Endothelial cell (in vitro differentiated cells): ENCODE measurements at regions not wholly inside any gene's neighbourhood (a gene's known extent, or its start where the extent isn't known, plus 50 kb on each side); places are given as distances from the start of the nearest gene placed in this dataset.

ENCODE experiments used
- DNase-seq: peaks from one replicate; pipeline ENCODE4 v3.0.0; 2021; ENCODE audit warnings: low spot score
- H3K27ac Mint-ChIP-seq: one replicate; pipeline ENCODE4 v1.8.0; 2021; ENCODE audit warnings: mixed read lengths, inconsistent platforms; ENCODE audit not compliant: unreplicated experiment
- H3K27me3 Mint-ChIP-seq: one replicate; pipeline ENCODE4 v1.8.0; 2021; ENCODE audit warnings: mild to moderate bottlenecking, moderate library complexity, mixed read lengths, inconsistent platforms; ENCODE audit not compliant: unreplicated experiment
- H3K36me3 Mint-ChIP-seq: one replicate; pipeline ENCODE4 v1.8.0; 2021; ENCODE audit warnings: mild to moderate bottlenecking, low read depth, mixed read lengths, inconsistent platforms; ENCODE audit not compliant: unreplicated experiment
- H3K4me1 Mint-ChIP-seq: one replicate; pipeline ENCODE4 v1.8.0; 2021; ENCODE audit warnings: mild to moderate bottlenecking, mixed read lengths, inconsistent platforms; ENCODE audit not compliant: unreplicated experiment
- H3K4me3 Mint-ChIP-seq: one replicate; pipeline ENCODE4 v1.8.0; 2021; ENCODE audit warnings: mild to moderate bottlenecking, mixed read lengths, inconsistent platforms; ENCODE audit not compliant: unreplicated experiment
- H3K9me3 Mint-ChIP-seq: one replicate; pipeline ENCODE4 v1.8.0; 2021; ENCODE audit warnings: mixed read lengths, inconsistent platforms; ENCODE audit not compliant: unreplicated experiment
- TF ChIP-seq, protein P1 (sequence below): fragments of 200-600 bp; sonication (generic); IDR thresholded peaks from one replicate; pipeline ENCODE4 v1.5.0; 2021; ENCODE audit warnings: antibody characterized with exemption; ENCODE audit not compliant: unreplicated experiment

DNA sequence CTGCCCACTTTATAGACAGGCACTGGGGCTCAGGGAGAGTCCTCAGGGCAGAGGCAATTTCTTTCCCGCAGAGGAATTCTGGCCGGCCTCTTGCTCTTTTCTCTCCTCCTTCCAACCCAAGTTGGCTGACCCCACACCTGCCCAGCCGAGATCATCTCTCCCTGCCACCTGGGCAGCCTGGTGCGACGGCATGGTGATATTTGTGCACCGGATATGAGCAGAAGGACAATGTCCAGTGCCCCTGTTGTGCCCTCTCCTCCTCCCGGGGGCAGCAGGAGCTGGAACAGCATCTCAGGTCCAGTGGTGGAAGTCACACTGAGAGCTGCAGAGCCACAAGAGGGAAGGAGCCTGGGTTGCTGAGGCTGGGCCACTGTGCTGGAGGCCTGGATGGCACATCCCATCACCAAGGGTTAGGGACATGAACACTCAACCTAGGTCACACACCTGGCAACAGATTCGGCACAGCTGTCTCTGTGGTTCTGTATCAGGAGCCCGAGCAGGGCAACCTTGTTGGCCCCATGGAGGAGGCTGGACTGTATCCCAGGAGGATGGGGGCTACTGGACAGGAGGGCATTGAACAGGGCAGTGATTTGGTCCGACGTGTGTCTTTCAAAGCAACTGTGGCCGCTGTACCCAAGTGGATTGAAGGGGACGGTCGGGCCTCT, 57.7 kb upstream of the DIO3 start:
- TF ChIP-seq, protein P1, sequence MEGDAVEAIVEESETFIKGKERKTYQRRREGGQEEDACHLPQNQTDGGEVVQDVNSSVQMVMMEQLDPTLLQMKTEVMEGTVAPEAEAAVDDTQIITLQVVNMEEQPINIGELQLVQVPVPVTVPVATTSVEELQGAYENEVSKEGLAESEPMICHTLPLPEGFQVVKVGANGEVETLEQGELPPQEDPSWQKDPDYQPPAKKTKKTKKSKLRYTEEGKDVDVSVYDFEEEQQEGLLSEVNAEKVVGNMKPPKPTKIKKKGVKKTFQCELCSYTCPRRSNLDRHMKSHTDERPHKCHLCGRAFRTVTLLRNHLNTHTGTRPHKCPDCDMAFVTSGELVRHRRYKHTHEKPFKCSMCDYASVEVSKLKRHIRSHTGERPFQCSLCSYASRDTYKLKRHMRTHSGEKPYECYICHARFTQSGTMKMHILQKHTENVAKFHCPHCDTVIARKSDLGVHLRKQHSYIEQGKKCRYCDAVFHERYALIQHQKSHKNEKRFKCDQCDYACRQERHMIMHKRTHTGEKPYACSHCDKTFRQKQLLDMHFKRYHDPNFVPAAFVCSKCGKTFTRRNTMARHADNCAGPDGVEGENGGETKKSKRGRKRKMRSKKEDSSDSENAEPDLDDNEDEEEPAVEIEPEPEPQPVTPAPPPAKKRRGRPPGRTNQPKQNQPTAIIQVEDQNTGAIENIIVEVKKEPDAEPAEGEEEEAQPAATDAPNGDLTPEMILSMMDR, result no peak
- peaks cover 5% of the 10 kb centered on the region for H3K27me3 Mint-ChIP-seq
- H3K4me1 Mint-ChIP-seq, result no peaks in the 10 kb centered on the region
- no peaks in the 10 kb centered on the region for H3K36me3 Mint-ChIP-seq
- no peak overlapping the region for H3K4me3 Mint-ChIP-seq
- H3K27ac Mint-ChIP-seq, result no peak overlapping the region
- H3K9me3 Mint-ChIP-seq, result no peaks in the 10 kb centered on the region
- DNase-seq, result no peak

DNA sequence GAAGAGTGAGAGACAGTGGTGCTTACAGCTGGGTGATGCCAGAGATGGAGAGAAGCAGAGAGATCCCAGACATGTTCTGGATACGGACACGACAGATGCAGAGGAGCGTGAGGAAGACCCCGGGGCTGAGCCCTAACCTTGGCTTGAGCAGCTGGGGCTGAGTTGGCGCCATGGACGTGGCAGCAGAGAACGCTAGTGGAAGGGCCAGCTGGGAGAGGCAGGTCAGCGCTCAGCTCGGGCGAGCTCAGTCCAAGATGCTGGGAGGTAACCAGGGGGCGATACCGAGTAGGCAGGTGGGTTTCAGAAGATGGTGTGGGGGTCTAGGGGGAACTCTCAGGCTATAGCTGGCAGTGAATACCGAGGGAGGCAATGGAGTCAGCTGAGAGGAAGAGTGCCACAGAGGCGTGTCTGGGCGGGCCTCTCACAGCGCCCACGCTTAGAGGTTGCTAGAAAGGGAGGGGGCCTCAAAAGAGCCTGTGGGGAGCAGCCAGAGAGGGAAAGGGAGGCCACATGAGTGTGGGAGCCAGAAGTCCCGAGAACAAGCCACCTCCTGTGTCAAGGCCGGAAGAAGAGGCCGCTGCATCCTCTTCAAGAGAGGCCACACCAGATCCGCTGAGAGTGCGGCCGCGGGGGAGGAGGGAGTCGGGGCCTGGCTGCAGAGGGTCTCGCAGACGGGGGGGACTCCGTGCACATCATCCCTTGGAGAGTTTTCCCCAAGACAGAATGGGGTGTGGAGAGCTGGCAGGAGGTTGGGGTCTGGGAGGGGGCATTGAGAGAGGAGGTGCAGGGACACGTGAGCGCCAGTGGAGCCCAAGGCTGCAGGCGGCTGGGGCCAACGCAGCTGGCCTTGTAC, 57.0 kb upstream of the DIO3 start:
- DNase-seq, result no peak
- H3K9me3 Mint-ChIP-seq, result no peaks in the 10 kb centered on the region
- H3K27ac Mint-ChIP-seq, result no peak overlapping the region
- H3K4me3 Mint-ChIP-seq, result no peak overlapping the region
- TF ChIP-seq, protein P1, result no peak
- H3K27me3 Mint-ChIP-seq, result peaks cover 4% of the 10 kb centered on the region
- H3K4me1 Mint-ChIP-seq, result no peaks in the 10 kb centered on the region
- no peaks in the 10 kb centered on the region for H3K36me3 Mint-ChIP-seq

DNA sequence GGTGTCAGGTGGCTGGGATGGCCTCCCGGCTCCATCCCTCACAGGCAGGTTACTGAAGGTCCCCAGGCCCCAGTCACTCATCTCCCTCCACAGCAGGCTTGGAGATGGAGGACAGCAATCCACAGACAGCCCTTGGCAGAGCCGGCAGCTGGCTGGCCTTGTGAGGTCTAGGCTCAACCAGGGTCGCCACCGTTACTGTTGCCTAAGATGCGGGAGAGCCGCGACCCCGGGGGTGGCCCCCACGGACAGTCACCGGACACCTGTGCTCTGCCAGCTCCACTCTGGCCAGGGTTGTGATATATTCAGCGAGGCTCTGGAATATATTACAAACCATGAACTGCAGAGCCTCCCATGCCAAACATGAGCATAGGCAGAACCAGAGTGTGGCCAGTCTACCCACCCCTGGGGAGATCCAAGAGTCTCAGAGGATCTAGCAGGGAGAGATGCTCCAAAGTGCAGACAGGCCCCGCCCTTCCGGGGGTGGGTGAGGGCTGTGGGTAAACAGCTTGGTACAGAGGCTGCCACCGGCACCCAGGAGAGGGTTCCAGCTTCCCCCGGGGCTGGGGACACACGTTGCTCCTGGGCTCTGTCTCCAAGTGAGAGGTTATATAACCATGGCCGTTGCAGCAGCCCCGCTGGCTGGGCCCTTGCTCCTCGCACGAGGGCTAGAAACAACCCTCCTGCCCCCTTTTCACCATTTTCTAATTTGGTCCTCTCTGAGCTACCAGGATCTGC, 55.9 kb upstream of the DIO3 start:
- H3K4me1 Mint-ChIP-seq, result no peaks in the 10 kb centered on the region
- no peaks in the 10 kb centered on the region for H3K9me3 Mint-ChIP-seq
- H3K4me3 Mint-ChIP-seq, result no peak overlapping the region
- H3K27me3 Mint-ChIP-seq, result peaks cover 4% of the 10 kb centered on the region
- TF ChIP-seq, protein P1, result no peak
- DNase-seq, result no peak
- no peaks in the 10 kb centered on the region for H3K36me3 Mint-ChIP-seq
- H3K27ac Mint-ChIP-seq, result no peak overlapping the region

DNA sequence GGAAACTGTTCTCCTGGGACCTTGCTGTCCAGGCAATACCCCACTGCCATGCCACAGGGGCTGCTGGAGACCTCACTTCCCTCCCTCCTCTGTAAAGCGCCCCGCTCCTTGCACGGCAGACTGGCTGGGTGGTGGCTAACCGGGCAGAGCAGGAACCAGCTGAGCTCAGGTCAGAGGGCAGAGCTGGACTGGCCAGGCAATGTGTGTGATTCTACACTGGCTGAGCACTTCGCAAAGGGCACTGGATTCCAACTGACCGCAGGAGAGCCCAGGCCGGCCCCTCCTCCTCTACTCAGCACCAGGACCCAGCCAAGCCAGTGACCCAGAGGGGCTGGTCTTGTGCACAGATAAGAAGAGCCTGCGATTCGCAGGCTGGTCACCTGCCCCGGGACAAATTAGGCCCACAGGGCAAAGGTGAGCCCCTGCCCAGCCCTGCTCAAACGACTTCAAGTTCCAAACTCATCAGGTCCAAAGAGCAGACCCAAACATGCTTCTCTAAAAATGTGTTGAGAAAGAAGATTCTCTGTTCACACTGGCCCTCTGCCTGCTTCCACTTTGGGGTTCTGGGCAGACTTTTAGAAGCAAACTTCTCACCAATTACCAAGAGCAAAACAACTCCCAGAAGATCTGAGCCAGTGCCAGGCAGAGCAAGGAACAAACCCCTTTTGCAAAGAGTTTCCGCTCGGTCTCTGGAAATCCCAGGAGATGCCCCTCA, 54.9 kb upstream of the DIO3 start:
- no peak for DNase-seq
- peaks cover 4% of the 10 kb centered on the region for H3K27me3 Mint-ChIP-seq
- TF ChIP-seq, protein P1, result no peak
- H3K9me3 Mint-ChIP-seq, result no peaks in the 10 kb centered on the region
- no peaks in the 10 kb centered on the region for H3K4me1 Mint-ChIP-seq
- no peak overlapping the region for H3K4me3 Mint-ChIP-seq
- no peaks in the 10 kb centered on the region for H3K36me3 Mint-ChIP-seq
- no peak overlapping the region for H3K27ac Mint-ChIP-seq
